HG03045 (cell line): ENCODE measurements at regions not wholly inside any gene's neighbourhood (a gene's known extent, or its start where the extent isn't known, plus 50 kb on each side); places are given as distances from the start of the nearest gene placed in this dataset.
"Not testable (repeated sequence)": the region's sequence is repeated elsewhere in the genome, so short reads cannot be mapped to it uniquely, and the experiment has no call there.

ENCODE experiments used
- ATAC-seq: cut with Tn5 transposase; IDR thresholded peaks from one replicate; pipeline ENCODE4 v1.9.1; 2021; ENCODE audit warnings: mild to moderate bottlenecking, moderate library complexity; ENCODE audit not compliant: unreplicated experiment

DNA sequence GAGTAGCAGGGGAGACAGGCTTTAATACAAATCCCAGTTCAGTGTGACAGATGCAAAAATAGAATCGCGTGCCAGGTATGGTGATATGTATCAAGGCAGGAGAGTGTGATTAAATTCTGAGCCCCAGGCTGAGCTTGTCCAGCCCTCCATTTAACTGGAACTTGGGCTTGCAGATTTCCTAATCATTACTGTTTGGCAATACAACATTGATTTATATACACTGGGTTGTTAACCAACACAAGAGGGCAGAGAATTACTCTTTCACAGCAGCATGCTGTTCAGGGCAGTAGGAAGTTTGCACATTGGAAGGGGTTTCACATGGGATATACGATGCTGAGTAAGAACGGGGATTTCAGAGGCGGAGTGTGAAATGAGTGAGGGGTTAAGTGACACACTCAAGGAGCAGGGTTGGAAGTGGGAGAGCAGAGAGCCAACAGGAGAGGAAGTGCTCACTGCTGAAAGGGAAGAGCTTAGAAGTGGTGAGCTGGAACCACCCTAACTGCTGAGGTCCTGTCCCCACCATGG is 70.8 kb upstream of the ATXN1 start:
- ATAC-seq = no peak

DNA sequence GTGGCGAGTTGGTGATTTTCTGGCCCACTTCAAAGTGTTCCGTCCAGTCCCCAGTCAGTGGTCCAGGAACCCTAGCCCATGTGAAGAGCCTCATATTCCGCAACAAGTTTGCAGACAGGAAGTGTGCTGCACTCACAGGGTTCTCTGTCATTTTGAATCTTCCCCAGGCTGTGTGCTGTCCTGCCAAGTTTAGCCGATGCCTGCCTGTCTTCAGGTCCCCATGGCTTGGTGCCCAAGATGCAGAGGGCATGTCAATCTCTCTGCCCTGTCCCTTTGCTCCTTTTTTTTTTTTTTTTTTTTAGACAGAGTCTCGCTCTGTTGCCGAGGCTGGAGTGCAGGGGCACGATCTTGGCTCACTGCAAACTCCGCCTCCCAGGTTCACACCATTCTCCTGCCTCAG is 69.9 kb upstream of the ATXN1 start:
- no peak for ATAC-seq

DNA sequence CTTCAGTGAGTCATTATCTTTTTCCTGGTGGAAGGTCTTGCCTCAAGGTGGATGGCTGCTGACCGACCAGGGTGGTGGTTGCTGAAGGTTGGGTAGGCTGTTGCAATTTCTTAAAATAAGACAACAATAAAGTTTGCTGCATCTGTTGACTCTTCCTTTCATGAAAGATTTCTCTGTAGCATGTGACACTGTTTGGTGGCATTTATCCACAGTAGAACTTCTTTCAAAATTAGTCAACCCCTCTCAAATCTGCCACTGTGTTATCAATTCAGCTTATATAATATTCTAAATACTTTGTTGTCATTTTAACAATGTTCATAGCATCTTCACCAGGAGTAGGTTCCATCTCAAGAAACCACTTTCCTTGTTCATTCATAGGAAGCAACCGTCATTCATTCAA is 66.8 kb upstream of the ATXN1 start:
- no peak for ATAC-seq

GRCh38 chr6:16827627-16828026 is 66.4 kb upstream of the ATXN1 start:
- no peak for ATAC-seq

- no peak for ATAC-seq
Observed at GRCh38 chr6:16825784-16826183, 64.5 kb upstream of the ATXN1 start.

- ATAC-seq = no peak
Observed at GRCh38 chr6:16824845-16825685, 63.8 kb upstream of the ATXN1 start.

GRCh38 chr6:16823718-16824352 is 62.6 kb upstream of the ATXN1 start:
- ATAC-seq = no peak

DNA sequence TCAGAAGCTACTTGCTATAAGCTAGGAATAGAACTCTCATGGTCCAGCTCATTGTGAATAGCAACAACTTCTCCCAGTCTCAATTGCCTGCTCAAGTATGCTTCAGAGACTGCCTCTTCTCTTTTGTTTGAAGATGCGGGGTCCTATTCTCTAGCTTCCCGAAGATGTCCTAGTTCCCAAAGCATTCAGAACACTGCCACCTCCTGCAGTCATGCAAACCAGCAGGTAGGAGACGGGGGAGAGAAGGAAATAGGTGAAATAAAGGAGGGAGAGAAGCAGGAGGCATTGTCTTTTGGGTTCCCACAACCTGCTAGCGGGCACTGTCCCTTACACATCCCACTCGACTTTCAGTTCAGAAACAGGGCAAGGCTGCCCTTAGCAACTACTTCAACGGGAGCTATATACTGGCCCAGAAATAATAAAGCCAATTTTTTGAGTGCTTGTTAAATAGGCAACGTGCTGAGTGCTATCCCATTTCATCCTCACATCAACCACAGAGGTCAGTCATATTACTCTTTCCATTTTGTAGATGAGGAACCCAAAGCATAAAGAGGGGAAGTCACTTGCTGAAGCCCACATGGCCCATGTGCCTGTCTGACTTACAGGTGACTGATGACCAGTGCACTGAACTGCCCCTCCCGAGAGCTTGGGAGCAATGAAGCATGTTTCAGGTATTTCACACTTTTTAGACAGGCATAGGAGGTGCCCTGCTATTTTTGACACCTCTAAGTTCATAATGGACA is 61.9 kb upstream of the ATXN1 start:
- no peak for ATAC-seq

- no peak for ATAC-seq
Observed at GRCh38 chr6:16822529-16822928, 61.3 kb upstream of the ATXN1 start.

DNA sequence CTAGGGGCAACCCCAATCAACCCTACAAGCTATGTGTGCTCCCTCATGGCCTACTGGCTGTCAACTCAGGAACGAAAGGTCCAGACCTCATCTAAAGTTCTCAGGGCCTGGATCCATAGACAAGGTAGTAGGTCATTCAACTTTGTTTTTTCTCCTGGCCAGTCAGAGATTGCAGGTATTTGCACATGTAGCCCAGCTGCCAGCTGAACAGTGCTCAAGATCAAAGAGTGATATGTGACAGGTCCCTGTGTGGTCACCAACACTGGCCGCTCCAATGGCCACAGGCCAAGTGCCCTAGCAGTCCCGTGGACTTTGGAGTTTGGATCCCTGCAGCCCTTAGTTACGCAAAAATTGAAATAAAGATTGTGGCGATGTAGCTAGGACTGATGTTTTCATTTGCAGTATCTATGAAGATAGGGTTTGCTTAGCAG is 60.6 kb upstream of the ATXN1 start:
- ATAC-seq = no peak

- ATAC-seq = not testable (repeated sequence)
Observed at GRCh38 chr6:16820262-16820661, 59.0 kb upstream of the ATXN1 start.

DNA sequence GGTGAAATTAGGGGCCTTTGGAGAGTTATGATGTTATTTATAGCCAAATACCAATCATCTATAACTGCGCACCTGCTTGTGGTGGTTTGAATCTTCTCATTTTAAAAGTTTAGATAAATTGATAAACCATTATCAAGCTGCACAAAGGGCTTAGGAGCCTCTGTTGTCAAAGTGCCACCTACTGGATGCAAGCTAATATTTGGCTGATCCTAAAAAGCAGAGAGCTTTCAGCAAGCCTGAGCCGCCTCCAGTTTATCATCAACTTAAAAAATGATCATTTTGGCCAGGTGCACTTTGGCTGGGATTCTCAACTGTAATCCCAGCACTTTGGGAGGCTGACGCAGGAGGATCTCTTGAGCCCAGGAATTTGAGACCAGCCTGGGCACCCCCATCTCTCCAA is 58.5 kb upstream of the ATXN1 start:
- ATAC-seq = no peak

- ATAC-seq = no peak
Observed at GRCh38 chr6:16818992-16819626, 57.8 kb upstream of the ATXN1 start.

GRCh38 chr6:16817594-16817993 is 56.3 kb upstream of the ATXN1 start:
- no peak for ATAC-seq

GRCh38 chr6:16816891-16817290 is 55.6 kb upstream of the ATXN1 start:
- ATAC-seq = no peak

- no peak for ATAC-seq
Observed at GRCh38 chr6:16812993-16813392, 51.7 kb upstream of the ATXN1 start.

GRCh38 chr6:16811277-16811979 is 50.2 kb upstream of the ATXN1 start:
- ATAC-seq = no peak
